HG02588 (cell line): ENCODE measurements at regions not wholly inside any gene's neighbourhood (a gene's known extent, or its start where the extent isn't known, plus 50 kb on each side); places are given as distances from the start of the nearest gene placed in this dataset.

Source experiments
- ATAC-seq: cut with Tn5 transposase; IDR thresholded peaks from one replicate; pipeline ENCODE4 v1.9.1; 2021; ENCODE audit warnings: mild to moderate bottlenecking, moderate library complexity; ENCODE audit not compliant: unreplicated experiment

DNA sequence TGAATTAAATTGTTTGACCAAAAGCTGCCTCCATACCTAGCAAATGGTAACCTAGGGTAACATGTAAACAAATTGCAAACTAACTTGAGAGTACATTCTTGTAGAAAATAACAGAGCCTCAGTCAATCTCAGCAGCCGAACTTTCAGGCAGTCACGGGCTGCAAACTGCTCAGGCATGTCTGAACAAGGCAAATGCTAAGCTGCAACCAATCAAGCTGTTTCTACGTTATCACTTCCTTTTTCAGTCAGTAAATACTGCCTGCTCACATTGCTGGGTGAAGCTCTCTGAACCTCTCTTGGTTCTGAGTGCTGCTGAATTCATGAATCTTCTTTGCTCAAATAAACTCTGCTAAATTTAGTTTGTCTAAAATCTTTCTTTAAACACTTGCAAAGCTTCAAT lies 1212.4 kb downstream of the SORCS1 start:
- ATAC-seq, result peak; percentile 93

DNA sequence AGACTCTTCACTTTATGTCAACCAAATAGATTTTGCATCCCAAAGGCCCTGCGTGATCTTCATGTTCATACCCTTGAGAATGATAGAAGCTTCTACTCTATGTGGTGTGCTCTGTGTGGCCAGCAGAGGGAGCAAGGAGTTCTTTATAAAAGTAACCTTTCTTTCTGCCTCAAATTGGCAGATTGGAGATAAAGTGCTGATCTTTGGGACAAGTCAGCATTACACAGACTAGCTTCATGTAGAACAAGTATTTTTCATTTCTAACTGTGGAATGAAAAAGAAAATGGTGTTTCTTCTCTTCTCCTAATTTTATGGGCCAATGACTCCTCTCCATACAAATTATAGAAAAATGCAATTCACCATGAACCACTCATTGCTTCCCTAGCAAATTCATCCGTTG lies 1214.1 kb downstream of the SORCS1 start:
- no peak for ATAC-seq

GRCh38 chr10:105949721-105950120 lies 1214.8 kb downstream of the SORCS1 start:
- ATAC-seq, result no peak

DNA sequence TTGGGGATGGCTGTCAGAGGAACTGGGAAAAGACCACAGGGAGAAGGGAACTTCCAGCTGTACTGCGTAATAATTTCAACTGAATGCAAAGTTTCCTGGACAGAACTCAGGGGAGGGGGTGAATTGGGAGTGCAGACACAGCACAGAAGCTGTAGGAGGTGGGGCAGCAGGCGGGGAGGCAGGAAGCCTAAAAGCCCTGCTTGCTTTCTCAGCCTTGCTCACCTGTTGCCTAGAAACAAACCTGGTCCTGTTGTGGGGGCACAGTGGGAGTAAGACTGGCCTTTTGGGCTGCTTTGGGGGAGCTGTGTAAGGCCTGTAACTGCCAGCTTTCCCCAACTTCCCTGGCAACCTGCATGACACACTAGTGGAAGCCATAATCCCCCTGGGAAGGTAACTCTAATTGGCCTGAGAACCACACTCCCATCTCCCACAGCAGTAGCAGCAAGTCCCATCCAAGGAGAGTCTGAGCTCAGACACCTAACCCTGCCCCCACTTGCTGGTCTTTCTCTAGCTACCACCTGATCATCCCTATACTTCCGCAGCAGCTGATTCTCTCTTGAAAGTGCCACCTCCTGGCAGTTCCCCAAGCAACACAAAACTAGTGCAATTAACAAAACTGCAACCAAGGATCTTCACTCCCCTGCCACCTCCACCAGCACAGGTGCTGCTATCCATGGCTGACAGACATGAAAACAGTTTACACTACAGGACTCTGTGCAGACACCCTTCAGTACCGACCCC lies 1239.3 kb downstream of the SORCS1 start:
- ATAC-seq, result no peak

- no peak for ATAC-seq
Observed at GRCh38 chr10:105921348-105921747, 1243.2 kb downstream of the SORCS1 start.

DNA sequence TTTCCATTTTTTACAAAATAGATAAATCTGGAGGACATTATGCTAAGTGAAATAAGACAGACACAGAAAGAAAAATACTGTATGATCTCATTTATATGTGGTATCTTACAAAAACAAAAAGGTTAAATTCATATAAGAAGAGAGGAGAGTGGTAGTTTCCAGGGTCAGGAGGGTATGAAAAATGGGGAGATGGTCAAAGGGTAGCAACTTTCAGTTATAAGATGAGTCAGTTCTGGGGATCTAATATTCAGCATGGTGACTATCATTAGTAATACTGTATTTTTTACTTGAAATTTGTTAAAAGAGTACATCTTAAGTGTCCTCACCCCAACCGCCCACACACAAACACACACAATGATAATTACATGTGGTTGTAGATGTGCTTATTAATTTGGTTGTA lies 1250.1 kb downstream of the SORCS1 start:
- no peak for ATAC-seq

GRCh38 chr10:105908701-105909100 lies 1255.8 kb downstream of the SORCS1 start:
- ATAC-seq, result no peak

DNA sequence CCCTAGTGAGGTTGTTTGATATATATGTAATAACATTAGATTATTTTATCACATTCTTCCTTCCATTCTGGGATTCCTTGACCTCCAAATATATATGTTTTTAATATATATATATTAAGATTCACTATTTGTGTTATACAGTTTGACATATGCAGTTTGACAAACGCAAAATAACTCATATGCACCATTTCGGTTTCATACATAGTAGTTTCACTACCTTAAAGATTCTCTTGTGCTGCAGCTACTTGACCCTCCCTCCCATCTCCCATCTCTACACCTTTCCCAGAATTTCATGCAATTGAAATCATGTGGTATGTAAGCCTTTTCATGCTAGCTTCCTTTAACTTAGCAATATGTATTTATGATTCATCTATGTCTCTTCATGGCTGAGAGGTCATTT lies 1244.4 kb downstream of the SORCS3 start:
- ATAC-seq, result no peak

DNA sequence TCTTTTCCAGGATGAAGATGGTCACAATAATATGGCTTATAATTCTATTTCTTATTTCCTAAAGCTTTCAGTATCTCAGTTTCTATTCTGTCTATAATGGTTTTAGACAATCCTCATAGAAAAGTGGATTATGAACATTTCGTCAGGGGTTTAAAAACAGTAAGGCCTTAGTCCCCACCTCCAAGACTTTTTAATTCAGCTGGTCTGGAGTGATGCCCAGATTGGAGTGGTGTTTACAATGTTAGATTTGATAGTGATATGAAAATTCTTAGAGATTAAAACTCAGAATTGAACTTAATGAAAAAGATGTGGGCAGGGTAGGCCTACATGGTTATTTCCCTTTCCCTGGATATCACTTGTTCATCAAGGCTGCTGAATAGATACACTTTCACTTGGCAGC lies 1238.3 kb downstream of the SORCS3 start:
- no peak for ATAC-seq

- ATAC-seq, result no peak
Observed at GRCh38 chr10:105875050-105875449, 1234.0 kb downstream of the SORCS3 start.

DNA sequence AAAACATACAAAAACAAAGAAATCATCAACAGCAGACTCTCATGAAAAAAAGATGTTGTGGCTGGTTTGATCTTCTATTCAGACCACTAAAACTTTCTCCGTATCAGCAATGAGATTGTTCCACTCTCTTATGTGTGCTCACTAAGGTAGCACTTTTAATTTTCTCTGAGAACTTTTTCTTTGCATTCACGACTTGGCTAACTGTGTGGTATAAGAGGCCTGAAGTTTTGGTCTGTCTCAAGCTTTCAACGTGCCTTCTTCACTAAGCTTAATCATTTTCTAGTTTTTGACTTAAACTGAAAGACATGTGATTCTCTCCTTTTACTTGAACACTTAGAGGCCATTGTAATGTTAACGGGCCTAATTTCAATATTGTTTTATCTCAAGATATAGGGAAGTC lies 1231.6 kb downstream of the SORCS3 start:
- ATAC-seq, result no peak

DNA sequence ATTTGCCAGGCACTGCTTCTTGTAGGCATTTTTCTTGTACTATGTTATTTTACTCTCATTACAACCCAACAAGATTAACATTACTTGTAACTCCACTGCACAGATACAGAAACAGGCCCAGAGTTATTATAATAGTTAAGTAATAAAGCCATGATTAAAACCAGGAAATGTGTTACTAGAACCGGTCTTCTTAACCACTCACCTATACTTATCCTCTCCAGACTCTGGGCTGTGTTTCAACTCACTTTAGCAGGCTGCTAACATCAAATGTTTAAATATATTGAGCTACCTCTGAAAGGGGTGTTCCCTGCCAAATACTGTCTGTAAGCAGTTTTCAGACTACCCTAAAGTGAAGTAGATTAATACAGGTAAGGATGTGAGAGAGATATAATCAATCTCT lies 1227.8 kb downstream of the SORCS3 start:
- ATAC-seq, result no peak

GRCh38 chr10:105864854-105865253 lies 1223.8 kb downstream of the SORCS3 start:
- no peak for ATAC-seq

DNA sequence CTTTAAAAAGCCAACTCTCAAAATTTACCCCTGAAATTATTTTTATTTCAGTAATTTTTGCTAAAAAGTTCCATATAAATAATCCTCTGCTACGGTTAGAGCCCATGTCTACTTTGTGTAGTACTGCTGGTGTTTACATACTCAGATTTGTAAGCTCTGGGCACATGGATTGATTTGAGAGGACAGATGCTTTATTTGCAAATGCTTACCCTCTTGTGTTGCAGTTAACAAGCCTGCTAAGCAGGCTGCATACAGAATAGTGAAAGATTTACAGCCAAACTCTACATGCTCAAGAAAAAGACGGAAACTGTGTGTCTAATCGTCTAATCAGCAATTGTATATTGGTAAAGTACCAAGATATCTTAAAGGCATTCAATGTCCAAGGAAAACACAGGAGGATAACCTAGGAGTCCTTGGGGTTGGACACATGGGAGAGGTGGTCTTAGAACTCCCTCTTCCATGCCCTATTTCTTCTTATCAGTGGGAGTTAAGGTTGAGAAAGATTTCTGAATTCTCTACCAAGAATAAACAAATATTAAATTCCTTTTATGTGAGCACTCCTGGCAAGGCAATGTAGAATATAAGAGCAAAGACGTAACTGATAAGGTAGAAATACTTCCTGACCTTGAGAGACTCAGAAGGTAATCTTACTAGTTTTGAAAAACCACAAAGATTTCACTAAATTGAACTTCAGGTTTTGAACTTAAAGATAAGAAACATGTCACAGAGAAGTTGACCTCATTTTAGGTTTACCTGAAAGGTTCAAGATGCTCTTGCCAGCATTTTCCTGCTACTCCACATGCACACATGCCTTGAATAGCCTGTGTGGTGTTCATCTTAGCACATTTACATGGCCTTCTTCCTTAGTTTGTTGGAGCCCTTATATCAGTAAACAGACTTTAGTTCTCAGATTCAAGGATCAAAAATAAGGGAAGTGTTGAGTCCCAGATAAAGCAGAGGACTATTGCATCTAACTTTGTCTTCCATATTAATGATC lies 1216.5 kb downstream of the SORCS3 start:
- ATAC-seq, result no peak

DNA sequence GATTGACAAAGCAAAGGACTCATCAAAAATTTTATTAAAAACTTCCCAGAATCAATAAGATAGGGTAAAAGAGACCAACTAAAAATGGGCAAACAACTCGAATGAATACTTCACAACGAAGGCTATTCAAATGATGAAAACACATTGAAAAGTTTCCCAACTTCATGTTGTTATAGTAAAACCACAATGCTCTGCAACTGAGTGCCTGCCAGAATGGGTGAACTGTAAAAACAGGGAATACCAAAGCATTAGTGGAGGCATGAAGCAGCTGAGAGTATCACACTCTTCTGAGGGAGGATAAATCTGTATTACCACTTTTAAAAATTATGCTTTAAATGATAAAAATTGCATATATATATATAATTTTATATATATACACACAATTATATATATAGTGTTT lies 1214.7 kb downstream of the SORCS3 start:
- no peak for ATAC-seq

DNA sequence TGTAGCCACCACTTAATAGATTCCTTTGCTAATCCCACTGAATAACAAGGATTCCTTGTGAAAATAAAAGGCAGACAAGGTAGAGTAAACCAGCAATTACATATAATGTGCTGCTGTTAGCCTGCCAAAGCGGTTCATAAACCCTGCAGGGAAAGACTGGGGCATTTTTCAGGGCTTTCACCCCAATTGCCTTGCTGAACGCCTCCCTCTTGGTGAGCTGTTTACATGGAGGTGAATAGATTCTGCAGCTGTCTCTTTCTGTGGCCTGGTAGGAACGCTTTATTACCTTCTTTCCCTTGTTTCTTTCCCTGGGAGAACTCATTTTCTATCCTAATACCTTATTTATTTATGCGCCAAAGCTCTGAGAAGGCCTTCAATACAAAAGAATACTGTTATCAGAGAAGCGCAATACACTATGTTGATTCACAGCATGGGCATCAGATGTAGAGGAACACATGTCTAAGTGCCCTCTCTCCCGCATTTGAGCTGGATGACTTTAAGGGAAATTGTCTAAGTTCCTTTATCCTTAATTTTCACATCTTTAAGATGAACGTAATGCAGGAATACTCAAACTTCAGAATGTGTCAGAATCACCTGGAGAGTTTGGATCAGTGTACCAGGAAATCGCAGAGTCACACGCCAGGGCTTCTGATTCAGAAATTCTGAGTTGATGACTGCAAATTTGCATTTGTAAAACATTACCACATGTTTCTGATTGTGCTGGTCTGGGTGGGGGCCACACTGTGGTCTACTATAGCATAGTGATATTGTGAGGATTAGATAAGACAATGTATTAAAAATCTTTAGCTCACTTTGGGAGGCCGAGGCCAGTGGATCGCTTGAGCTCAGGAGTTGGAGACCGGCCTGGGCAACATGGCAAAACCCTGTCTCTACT lies 1203.8 kb downstream of the SORCS3 start:
- ATAC-seq, result no peak

- ATAC-seq, result no peak
Observed at GRCh38 chr10:105844241-105844640, 1203.2 kb downstream of the SORCS3 start.

GRCh38 chr10:105843786-105844185 lies 1202.7 kb downstream of the SORCS3 start:
- ATAC-seq, result no peak

DNA sequence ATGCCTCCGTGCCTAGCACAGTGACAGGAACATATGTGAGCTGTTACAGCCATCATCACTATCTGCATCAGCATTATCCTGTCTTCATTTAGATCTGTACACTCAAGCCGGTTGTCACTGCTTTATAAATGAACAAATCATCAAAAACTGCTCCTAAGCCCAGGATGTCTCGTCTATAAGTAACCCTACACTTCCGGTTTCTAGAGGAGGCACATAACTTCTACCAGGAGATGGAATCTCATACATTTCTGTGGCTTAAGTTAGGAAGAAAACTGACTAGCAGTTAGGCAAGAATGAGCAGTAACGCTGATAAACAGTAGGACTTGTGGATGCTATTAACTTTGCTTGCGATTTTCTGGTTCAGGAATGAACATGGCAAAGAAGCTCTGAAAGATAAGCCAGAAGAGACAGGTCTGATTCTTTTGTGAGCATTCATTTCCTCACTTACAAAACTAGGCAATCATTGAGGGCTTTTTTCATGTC lies 1199.2 kb downstream of the SORCS3 start:
- no peak for ATAC-seq

DNA sequence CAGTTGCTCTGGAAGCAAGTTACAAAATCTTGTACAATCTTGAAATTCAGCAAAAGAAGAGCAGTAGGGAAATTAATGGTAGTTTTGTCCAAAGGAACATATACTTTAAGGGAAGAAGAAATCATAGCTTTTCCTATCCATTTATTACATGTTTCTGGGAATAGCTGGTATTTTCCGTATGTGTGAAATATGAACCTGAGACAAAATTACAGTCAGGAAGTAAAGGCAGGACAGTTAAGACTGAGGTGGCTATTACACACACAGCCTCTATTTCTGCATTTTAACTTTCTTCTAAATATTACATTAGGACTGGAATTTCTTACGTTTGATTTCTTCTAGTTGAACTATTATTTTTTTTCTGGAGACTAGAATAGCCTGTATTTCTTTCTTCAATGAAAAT lies 1197.3 kb downstream of the SORCS3 start:
- no peak for ATAC-seq

GRCh38 chr10:105837951-105838350 lies 1196.9 kb downstream of the SORCS3 start:
- peak; percentile 91 for ATAC-seq
